Spinal cord (tissue), 9 donors: ENCODE measurements at regions not wholly inside any gene's neighbourhood (a gene's known extent, or its start where the extent isn't known, plus 50 kb on each side); places are given as distances from the start of the nearest gene placed in this dataset.

Source experiments
- DNase-seq, 6 donors: peaks; one replicate each; pipeline versions ENCODE4 v3.0.0 to v3.0.0-alpha.2; 2013 to 2015; ENCODE audit warnings: low spot score in 6 of 6, low read depth in 4 of 6
- H3K27ac ChIP-seq: one replicate; pipeline ENCODE4 v1.5.1; 2013; ENCODE audit warnings: low read depth, low read length, control low read depth
- H3K27me3 ChIP-seq: one replicate; pipeline ENCODE4 v1.6.1; 2013; ENCODE audit warnings: low read length; ENCODE audit not compliant: control insufficient read depth, insufficient read depth
- H3K36me3 ChIP-seq: one replicate; pipeline ENCODE4 v1.6.1; 2013; ENCODE audit warnings: low read length; ENCODE audit not compliant: control insufficient read depth, insufficient read depth
- H3K4me1 ChIP-seq: one replicate; pipeline ENCODE4 v1.6.1; 2013; ENCODE audit warnings: low read length; ENCODE audit not compliant: control insufficient read depth, insufficient read depth
- H3K4me3 ChIP-seq: one replicate; pipeline ENCODE4 v1.5.1; 2013; ENCODE audit warnings: low read depth, low read length, control low read depth
- H3K9me3 ChIP-seq: one replicate; pipeline ENCODE4 v1.6.1; 2013; ENCODE audit warnings: low read length; ENCODE audit not compliant: control insufficient read depth, insufficient read depth
- WGBS: methylation state at CpG from one replicate; pipeline ENCODE4 v1.1.5; 2013; ENCODE audit warnings: missing lambda C conversion rate; ENCODE audit not compliant: insufficient coverage; 5-methylcytosine and 5-hydroxymethylcytosine counted together
- donor health status: healthy.

DNA sequence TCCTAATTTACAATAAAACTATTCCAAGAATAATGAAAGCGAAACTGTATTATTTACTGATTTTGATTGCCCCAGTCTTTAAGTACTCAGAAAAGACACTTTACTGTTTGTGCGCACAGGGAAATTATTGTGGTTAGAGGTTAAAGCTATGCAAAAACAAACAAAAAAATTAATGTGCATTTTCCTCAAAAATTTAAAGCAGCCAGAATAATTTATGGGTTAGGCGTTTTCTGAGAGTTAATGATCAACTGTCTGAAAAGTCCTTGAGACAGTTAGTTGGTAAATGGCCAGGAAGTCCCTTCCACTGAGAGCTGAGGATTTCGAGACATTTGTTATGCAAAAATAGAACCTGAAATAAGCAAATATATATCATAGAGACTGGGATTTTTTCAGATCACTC is 143.3 kb downstream of the IRS1 start:
- no CpG with 5 or more reads among the region's 4 CpGs for WGBS
- Histone ChIP-seq H3K4me3 (no peak overlapping the region), H3K4me1 (no peaks in the 10 kb centered on the region), H3K27me3 (no peaks in the 10 kb centered on the region), H3K36me3 (no peaks in the 10 kb centered on the region), H3K9me3 (no peaks in the 10 kb centered on the region), H3K27ac (no peak overlapping the region)
- no peak for DNase-seq

DNA sequence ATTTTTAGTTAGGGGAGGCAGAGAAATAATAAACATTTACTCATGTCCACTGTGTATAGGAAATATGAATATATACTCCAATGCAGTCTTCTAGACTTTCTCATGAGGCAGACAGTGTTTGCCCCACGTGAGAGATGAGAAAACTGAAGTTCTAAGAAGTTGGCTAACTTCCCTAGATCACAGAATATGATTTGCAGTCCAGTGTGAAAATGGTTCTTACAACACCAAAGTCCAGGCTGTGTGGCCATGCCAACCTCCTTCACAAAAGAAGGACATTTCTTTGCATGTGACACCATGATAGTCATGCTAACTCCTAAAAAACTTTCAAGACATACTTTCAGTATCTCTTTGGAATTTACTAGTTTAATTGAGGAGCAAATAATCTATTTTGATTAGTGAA is 143.7 kb downstream of the IRS1 start:
- H3K36me3 ChIP-seq: no peaks in the 10 kb centered on the region
- DNase-seq: no peak
- no peak overlapping the region for H3K4me3 ChIP-seq
- no peaks in the 10 kb centered on the region for H3K9me3 ChIP-seq
- WGBS: no CpG with 5 or more reads among the region's 1 CpG
- no peak overlapping the region for H3K27ac ChIP-seq
- H3K4me1 ChIP-seq: no peaks in the 10 kb centered on the region
- no peaks in the 10 kb centered on the region for H3K27me3 ChIP-seq

DNA sequence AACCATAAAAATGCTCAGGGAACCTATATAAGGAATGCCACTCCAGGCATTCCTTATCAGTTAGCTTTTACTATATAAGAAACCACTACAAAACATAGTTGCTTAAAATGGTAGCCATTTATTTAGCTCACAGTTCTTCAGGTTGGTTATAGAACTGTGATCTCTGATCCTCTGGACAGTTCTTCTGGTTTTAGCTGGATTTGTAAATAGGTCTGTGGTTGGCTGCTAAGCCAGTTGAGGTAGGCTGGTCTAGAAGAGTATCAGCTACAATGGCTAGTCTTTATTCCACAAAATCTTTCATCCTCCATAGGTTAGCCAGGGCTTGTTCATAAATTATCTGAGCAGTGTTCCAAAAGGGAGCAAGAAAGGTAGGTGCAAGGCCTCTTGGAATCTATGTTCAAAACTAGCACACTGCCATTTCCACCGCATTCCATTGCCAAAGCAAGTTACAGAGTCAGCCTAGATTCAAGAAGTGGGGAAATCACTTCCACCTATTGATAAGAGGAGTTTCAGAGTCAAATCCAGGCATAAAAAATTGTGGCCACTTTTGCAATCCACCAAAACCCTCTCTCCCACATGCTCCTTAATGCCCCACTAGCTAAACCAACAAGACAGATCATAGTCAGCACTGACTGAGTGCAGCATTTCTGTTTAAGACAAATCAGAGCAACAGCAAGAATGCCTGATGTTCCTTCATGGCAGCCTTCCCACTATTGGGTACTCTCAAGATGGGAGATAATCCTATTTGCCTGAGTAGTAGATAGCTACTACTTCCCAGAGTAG is 146.4 kb downstream of the IRS1 start:
- Histone ChIP-seq H3K27ac (no peak overlapping the region), H3K27me3 (no peaks in the 10 kb centered on the region), H3K4me3 (no peak overlapping the region), H3K36me3 (no peaks in the 10 kb centered on the region), H3K9me3 (no peaks in the 10 kb centered on the region), H3K4me1 (peaks cover 13% of the 10 kb centered on the region)
- 100% methylated on average over 1 of the region's 1 CpG for WGBS
- DNase-seq: no peak

DNA sequence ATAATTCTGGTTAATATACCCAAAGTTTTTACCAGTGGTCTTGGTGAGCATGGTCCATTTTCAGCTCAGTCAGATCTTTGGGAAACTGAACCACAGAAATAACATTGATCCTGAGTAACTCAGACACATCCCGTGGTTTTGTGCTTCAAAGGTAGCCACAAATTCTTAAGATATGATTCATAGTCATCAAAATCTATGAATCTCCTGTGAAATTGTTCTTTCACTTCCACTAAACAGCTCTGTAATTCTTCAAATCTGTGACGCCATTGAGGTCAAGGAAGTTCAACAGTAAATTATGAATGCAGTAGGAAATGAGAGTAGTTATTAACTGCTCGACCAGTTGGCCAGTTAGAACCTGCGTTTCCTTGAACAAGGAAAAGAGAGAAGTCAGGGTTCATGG is 147.3 kb downstream of the IRS1 start:
- Histone ChIP-seq H3K9me3 (no peaks in the 10 kb centered on the region), H3K27ac (no peak overlapping the region), H3K4me3 (no peak overlapping the region), H3K27me3 (no peaks in the 10 kb centered on the region), H3K36me3 (no peaks in the 10 kb centered on the region), H3K4me1 (peaks cover 13% of the 10 kb centered on the region)
- 87% methylated on average over 3 of the region's 4 CpGs for WGBS
- no peak for DNase-seq

DNA sequence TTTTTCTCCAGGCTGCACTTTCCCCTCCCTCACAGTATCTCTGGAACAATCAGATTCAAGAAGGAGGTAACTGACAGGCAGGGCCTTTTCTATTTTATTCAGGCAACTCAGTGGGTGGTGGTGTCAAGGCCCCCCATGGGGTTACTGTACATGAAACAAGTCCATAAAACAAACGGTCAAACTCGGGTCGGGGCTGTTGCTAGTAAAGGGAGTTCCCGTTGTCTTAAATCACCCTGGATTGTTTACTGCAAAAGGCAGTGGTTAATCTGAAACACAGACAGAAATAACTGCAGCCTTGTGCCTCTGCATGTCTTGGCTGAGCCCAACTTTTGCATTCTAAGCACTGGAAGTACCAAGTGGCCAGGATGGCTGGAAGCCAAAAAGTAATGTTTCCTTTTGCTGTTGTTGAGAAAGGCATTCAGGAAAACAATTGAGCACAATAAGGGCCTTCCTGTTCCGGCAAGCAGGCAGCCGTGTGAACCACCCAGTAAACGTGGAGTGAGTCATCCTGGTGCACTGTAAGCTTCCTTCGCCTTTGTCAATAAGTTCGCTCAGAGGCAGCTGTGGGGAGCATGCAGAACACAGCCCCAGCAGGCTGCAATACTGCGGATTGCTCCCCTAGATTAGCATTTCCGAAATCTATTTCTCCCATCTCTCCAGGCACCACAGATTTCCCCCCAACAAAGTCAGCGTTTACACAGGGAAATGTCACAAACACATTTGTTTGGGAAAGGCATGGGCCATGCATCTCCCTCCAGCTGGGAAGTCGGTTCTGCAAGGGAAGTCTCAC is 149.6 kb downstream of the IRS1 start:
- Histone ChIP-seq H3K27me3 (no peaks in the 10 kb centered on the region), H3K4me1 (peaks cover 13% of the 10 kb centered on the region), H3K36me3 (no peaks in the 10 kb centered on the region), H3K27ac (peak overlapping the region; percentile 67), H3K4me3 (no peak overlapping the region), H3K9me3 (no peaks in the 10 kb centered on the region)
- peak; percentile 54 to 93 (median 66) for DNase-seq
- 3% methylated on average over 12 of the region's 13 CpGs for WGBS

DNA sequence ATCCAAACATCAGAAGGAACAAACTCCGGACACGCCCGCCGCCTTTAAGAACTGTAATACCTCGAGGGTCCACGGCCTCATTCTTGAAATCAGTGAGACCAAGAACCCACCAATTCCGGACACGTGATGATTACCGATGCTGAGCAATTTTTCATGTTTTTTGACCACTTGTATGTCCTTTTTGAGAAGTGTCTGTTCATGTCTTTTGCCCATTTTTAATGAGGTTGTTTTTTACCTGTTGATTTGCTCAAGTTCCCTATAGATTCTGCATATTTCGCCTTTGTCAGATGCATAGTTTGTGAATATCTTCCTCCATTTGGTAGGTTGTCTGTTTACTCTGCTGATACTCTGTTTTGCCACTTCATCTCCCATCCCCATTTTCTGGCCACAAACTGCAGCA is 150.4 kb downstream of the IRS1 start:
- DNase-seq: no peak
- Histone ChIP-seq H3K9me3 (no peaks in the 10 kb centered on the region), H3K4me1 (peaks cover 13% of the 10 kb centered on the region), H3K36me3 (no peaks in the 10 kb centered on the region), H3K4me3 (no peak overlapping the region), H3K27me3 (no peaks in the 10 kb centered on the region), H3K27ac (peak overlapping the region; percentile 67)
- 98% methylated on average over 8 of the region's 10 CpGs for WGBS

DNA sequence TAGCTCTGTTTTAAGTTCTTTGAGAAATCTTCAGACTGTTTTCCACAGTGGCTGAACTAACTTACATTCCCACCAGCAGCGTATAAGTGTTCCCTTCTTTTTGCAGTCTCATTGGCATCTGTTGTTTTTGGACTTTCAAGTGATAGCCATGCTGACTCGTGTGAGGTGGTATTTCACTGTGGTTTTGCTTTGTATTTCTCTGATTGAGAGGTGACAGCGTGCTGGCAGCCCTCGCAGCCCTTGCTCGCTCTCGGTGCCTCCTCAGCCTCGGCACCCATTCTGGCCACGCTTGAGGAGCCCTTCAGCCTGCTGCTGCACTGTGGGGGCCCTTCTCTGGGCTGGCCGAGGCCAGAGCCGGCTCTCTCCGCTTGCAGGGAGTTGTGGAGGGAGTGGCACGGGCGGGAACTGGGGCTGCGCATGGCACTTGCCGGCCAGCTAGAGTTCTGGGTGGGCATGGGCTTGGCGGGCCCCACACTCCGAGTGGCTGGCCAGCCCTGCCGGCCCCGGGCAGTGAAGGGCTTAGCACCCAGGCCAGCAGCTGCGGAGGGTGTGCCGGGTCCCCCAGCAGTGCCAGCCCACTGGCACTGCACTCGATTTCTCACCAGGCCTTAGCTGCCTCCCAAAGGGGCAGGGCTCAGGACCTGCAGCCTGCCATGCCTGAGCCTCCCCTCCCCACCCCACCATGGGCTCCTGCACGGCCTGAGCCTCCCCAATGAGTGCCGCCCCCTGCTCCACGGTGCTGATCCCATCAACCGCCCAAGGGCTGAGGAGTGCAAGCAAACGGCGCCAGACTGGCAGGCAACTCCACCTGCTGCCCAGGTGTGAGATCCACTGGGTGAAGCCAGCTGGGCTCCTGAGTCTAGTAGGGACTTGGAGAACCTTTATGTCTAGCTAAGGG is 151.8 kb downstream of the IRS1 start:
- 88% methylated on average over 24 of the region's 28 CpGs for WGBS
- no peaks in the 10 kb centered on the region for H3K9me3 ChIP-seq
- no peak for DNase-seq

DNA sequence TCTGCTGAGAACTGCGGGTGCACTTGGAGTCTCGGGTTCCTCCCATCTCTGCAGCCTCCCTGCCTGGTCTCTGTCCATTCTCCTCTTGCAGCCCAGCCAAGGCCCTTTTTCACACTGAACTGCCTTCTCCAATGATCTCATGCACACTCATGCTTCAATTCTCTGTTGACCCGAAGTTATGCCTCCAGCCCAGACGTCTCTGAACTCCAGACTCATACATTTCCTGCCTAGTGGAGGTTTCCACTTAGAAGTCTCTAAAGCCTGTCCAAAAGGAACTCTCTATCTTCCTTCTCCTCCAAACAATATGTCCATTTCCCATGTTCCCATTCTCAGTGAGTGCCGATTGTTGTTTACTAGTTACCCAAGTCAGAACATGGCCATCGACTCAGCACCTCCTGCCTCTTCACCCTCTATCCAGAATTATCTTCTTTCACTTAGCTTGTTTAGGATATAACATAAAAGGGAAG is 155.2 kb downstream of the IRS1 start:
- no peaks in the 10 kb centered on the region for H3K9me3 ChIP-seq
- no peak overlapping the region for H3K27ac ChIP-seq
- H3K4me3 ChIP-seq: no peak overlapping the region
- H3K4me1 ChIP-seq: peaks cover 1% of the 10 kb centered on the region
- 47% methylated on average over 4 of the region's 6 CpGs for WGBS
- H3K27me3 ChIP-seq: no peaks in the 10 kb centered on the region
- no peaks in the 10 kb centered on the region for H3K36me3 ChIP-seq
- DNase-seq: no peak

More for the DNA sequence above, 151.8 kb downstream of the IRS1 start:
- H3K27me3 ChIP-seq: no peaks in the 10 kb centered on the region
- no peak overlapping the region for H3K4me3 ChIP-seq
- no peaks in the 10 kb centered on the region for H3K36me3 ChIP-seq
- no peak overlapping the region for H3K27ac ChIP-seq
- peaks cover 13% of the 10 kb centered on the region for H3K4me1 ChIP-seq

DNA sequence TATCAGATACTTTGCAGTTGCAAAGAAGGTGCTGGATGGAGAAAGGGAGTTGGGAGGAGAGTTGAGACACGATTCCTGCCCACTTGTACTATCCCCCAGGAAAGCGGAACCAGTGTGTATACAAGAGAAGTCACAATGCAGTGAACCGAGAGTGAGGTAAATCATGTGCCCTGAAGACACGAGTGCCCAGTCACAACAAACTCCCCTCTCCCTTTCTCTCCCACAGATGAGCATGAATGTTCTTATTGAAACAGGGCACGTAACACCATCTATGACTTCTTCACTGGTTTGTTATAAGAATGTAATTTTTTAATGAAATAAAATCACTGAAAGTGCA is 155.7 kb downstream of the IRS1 start:
- no peaks in the 10 kb centered on the region for H3K9me3 ChIP-seq

More for the DNA sequence above, 155.7 kb downstream of the IRS1 start:
- peak in 1 of 6 donors; percentile 29 for DNase-seq
- H3K27me3 ChIP-seq: no peaks in the 10 kb centered on the region
- H3K4me3 ChIP-seq: no peak overlapping the region
- no peak overlapping the region for H3K27ac ChIP-seq
- no peaks in the 10 kb centered on the region for H3K36me3 ChIP-seq
- H3K4me1 ChIP-seq: no peaks in the 10 kb centered on the region
- no CpG with 5 or more reads among the region's 5 CpGs for WGBS
